Amygdala (tissue), 56 donors: ENCODE measurements at regions not wholly inside any gene's neighbourhood (a gene's known extent, or its start where the extent isn't known, plus 50 kb on each side); places are given as distances from the start of the nearest gene placed in this dataset.

ENCODE experiments used
- DNase-seq, 56 donors: peaks; one replicate each; lab custom pipeline; 2025; lab: John Stamatoyannopoulos, UW

DNA sequence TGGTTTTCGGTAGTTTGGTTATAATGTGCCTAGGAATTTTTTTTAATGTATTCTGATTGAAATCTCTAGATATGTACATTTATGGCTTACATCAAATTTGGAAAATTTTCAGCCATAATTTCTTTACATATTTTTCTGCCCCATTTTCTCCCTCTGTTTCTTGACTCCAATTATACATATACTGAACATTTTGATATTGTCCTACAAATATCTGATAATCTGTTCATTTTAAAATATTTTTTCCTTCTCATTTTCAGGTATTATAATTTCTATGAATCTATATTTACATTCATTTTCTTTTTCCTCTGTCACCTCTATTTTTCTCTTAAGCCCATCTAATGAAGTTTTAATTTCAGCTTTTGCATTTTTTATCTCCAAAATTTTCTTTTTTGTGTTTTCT is 82.7 kb upstream of the TMLHE start:
- DNase-seq, result no peak

DNA sequence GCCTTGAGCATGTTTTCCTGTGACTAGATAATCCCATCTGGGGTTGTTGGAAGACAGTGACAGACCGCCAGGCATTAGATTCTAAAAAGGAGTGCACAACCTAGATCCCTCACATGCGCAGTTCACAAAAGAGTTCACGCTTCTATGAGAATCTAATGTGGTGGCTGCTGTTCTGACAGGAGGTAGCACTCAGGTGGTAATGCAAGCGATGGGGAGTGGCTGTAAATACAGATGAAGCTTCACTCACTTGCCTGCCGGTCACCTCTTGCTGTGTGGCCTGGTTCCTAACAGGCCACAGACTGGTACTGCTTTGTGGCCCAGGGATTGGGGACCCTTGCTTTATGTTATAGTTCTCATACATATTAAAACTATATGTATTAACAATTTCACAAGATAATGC is 81.9 kb upstream of the TMLHE start:
- no peak for DNase-seq

DNA sequence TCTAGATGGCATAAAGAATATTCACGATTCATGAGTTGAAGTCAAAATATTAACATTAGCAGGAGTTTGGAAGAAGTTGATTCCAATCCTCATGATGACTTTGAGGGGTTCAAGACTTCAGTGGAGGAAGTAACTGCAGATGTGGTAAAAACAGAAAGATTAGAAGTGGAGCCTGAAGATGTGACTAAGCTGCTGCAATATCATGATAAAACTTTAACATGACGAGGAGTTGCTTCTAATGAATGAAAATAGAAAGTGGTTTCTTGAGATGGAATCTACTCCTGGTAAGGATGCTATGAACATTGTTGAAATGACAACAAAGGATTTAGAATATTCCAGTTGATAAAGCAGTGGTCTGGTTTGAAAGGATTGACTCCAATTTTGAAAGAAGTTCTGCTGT is 70.1 kb upstream of the TMLHE start:
- no peak for DNase-seq

DNA sequence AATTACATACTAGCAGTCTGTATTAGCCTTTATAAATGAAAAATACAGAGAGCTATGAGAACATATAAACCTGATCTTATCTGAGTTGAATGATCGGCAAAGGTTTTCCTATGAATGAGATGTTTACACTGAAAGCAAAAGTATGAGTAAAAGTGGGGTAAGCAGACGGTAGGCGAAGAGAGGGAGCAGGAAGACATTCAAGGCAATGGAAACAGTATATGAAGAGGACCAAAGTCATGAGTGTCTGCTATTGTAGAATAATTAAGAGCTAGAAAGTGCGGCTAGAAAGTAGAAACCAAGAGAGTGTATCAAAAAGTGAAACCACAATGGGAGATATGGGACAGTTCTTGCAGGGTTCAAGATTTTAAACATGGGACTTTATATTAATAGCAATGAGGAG is 67.0 kb upstream of the TMLHE start:
- no peak for DNase-seq

DNA sequence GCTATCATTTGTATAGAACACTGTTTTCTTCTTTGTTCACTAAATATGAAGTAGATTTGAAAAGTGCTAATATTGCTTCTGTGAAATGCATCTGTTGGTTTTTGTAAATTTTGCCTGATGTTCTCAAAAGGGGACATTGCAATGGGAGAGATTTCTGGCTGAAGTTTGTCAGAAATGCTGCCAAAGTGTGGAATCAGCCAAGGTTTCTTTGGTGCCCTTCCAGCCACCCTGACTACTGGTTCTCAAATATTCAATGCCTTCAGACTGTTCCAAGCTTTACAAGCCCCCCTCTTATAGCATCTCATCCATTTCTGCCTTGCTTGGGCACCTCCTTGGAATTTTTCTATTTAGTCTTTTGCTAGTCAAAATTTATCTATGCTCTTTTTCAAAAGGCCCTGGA is 60.6 kb upstream of the TMLHE start:
- DNase-seq, result peak in 3 of 56 donors; percentile 0 to 1 (median 0)

DNA sequence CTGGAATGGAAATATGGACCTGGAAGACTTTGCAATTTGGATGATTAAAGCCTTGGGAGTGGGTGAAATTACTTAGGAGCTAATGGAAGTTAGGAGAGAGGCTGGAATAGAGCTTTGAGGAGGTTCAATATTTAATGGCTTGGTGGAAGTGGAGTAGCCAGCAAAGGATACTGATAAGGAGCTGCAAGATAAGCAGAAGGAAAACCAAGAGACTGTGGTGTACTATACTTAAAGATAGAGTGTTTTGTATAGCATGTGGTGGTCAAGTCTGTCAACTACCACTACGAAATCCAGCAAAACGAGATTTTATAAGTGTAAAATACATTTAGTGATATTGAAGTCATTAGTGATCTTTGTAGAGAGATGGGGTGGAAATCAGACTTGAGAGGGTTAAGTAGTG is 54.0 kb upstream of the TMLHE start:
- no peak for DNase-seq
